Caco-2 (cell line): ENCODE measurements at regions not wholly inside any gene's neighbourhood (a gene's known extent, or its start where the extent isn't known, plus 50 kb on each side); places are given as distances from the start of the nearest gene placed in this dataset.

ENCODE experiments used
- BruUV-seq: library from RNA; stranded (reverse); fragments of 400-500 nt; replicated peaks from 2 replicates; lab custom pipeline; 2021; lab: Mats Ljungman, UMichigan
- CTCF ChIA-PET: fragments of 300-600 bp; sonication (Branson Sonifier 250); formaldehyde crosslinking; loops from one replicate; lab custom pipeline; 2022; ENCODE audit warnings: antibody characterized with exemption; lab: Charles Lee
- POLR2A ChIA-PET: fragments of 300-600 bp; sonication (Branson Sonifier 250); formaldehyde crosslinking; loops from one replicate; lab custom pipeline; 2022; ENCODE audit warnings: antibody characterized with exemption; lab: Charles Lee
- DNase-seq, 2 experiments: peaks; one replicate each; pipeline versions ENCODE4 v3.0.0 to v3.0.0-alpha.2; 2020 to 2022
- H3K27me3 ChIP-seq: replicated peaks from 2 replicates; pipeline ENCODE4 v1.6.0; 2011; ENCODE audit warnings: low read length; ENCODE audit not compliant: control insufficient read depth, insufficient read depth
- H3K36me3 ChIP-seq: 2 replicates; pipeline ENCODE4 v1.5.1; 2011; ENCODE audit warnings: low read length; ENCODE audit not compliant: control insufficient read depth, insufficient read depth
- H3K4me1 ChIP-seq: fragments of 250-450 bp; sonication (Bioruptor Pico); 2 replicates; pipeline ENCODE4 v1.5.1; 2020; ENCODE audit warnings: mild to moderate bottlenecking
- H3K4me3 ChIP-seq: 2 replicates; pipeline ENCODE4 v1.5.1; 2011; ENCODE audit warnings: low read depth, mild to moderate bottlenecking, control low read depth, low read length
- H3K9me3 ChIP-seq: fragments of 250-450 bp; sonication (Bioruptor Pico); 2 replicates; pipeline ENCODE4 v1.5.1; 2020; ENCODE audit warnings: mild to moderate bottlenecking, moderate library complexity
- H3K27ac Mint-ChIP-seq: one replicate; pipeline ENCODE4 v1.8.0; 2022; ENCODE audit warnings: mixed read lengths; ENCODE audit not compliant: unreplicated experiment
- H3K27me3 Mint-ChIP-seq: one replicate; pipeline ENCODE4 v1.8.0; 2022; ENCODE audit warnings: mixed read lengths; ENCODE audit not compliant: insufficient read depth, unreplicated experiment
- H3K36me3 Mint-ChIP-seq: one replicate; pipeline ENCODE4 v1.8.0; 2022; ENCODE audit warnings: mild to moderate bottlenecking, mixed read lengths; ENCODE audit not compliant: insufficient read depth, unreplicated experiment
- H3K4me1 Mint-ChIP-seq: one replicate; pipeline ENCODE4 v1.8.0; 2022; ENCODE audit warnings: low read depth, mixed read lengths; ENCODE audit not compliant: unreplicated experiment
- H3K4me3 Mint-ChIP-seq: one replicate; pipeline ENCODE4 v1.8.0; 2022; ENCODE audit warnings: mild to moderate bottlenecking, moderate library complexity, mixed read lengths; ENCODE audit not compliant: unreplicated experiment
- H3K9me3 Mint-ChIP-seq: one replicate; pipeline ENCODE4 v1.8.0; 2022; ENCODE audit warnings: mixed read lengths; ENCODE audit not compliant: unreplicated experiment
- CTCF ChIP-seq, 2 experiments: fragments of 200-600 bp in 1 of 2; IDR thresholded peaks; 1 replicate in 1 of 2; 2 replicates in 1 of 2; pipeline versions ENCODE4 v1.5.1 to v1.8.0; 2011 to 2022; ENCODE audit warnings: antibody characterized with exemption in 1 of 2, control low read depth in 1 of 2, inconsistent platforms in 1 of 2, low read depth in 1 of 2, low read length in 1 of 2, mild to moderate bottlenecking in 1 of 2, moderate library complexity in 1 of 2; ENCODE audit not compliant: insufficient read depth in 1 of 2, severe bottlenecking in 1 of 2, unreplicated experiment in 1 of 2
- intact Hi-C: fragments of 100-400 bp; cut with micrococcal nuclease; formaldehyde crosslinking; loops from one replicate; pipeline ENCODE4 v1.10.0; 2022; ENCODE audit not compliant: unreplicated experiment

GRCh38 chr12:24591715-24592440 lies 357.0 kb downstream of the BCAT1 start:
- Mint-ChIP-seq H3K27me3 (no peaks in the 10 kb centered on the region), H3K27ac (no peak overlapping the region), H3K4me3 (no peak overlapping the region), H3K36me3 (no peaks in the 10 kb centered on the region), H3K4me1 (peaks cover 5% of the 10 kb centered on the region), H3K9me3 (no peaks in the 10 kb centered on the region)
- TF ChIP-seq CTCF (IDR thresholded peaks at IDR 0.05; ENCODE audit: insufficient read depth in 1 of 2, low read depth in 1 of 2, low read length in 1 of 2, severe bottlenecking in 1 of 2, unreplicated experiment in 1 of 2), result no peak
- Histone ChIP-seq H3K36me3 (no peaks in the 10 kb centered on the region), H3K4me1 (peaks cover 7% of the 10 kb centered on the region), H3K27me3 (no peaks in the 10 kb centered on the region), H3K9me3 (no peaks in the 10 kb centered on the region), H3K4me3 (no peak overlapping the region)
- intact Hi-C loops, result loop anchor here (10.0 kb wide), 1 partner anchor 227 kb away; no protein-coding TSS in a partner anchor
- CTCF ChIA-PET, result interaction anchor here (0.5 kb wide), 1 partner anchor 1870 kb away, joined by 3 read pairs; no protein-coding TSS in a partner anchor
- POLR2A ChIA-PET, result no interaction called here
- no peak for DNase-seq
- BruUV-seq, result no TSS peak

- no peaks in the 10 kb centered on the region for H3K36me3 Mint-ChIP-seq
- H3K27ac Mint-ChIP-seq, result no peak overlapping the region
- CTCF ChIA-PET, result no interaction called here
- BruUV-seq, result no TSS peak
- no peaks in the 10 kb centered on the region for H3K9me3 Mint-ChIP-seq
- POLR2A ChIA-PET, result no interaction called here
- peaks cover 7% of the 10 kb centered on the region; the same call in 1 of the 2 replicates for H3K4me1 ChIP-seq
- DNase-seq, result no peak
- H3K4me1 Mint-ChIP-seq, result no peaks in the 10 kb centered on the region
- H3K27me3 Mint-ChIP-seq, result no peaks in the 10 kb centered on the region
- intact Hi-C loops, result loop anchor here (10.0 kb wide), 1 partner anchor 226 kb away; no protein-coding TSS in a partner anchor
- H3K4me3 ChIP-seq, result no peak overlapping the region
- H3K36me3 ChIP-seq, result no peaks in the 10 kb centered on the region
- no peaks in the 10 kb centered on the region for H3K27me3 ChIP-seq
- no peaks in the 10 kb centered on the region for H3K9me3 ChIP-seq
- no peak for TF ChIP-seq CTCF (IDR thresholded peaks at IDR 0.05; ENCODE audit: insufficient read depth in 1 of 2, low read depth in 1 of 2, low read length in 1 of 2, severe bottlenecking in 1 of 2, unreplicated experiment in 1 of 2)
- no peak overlapping the region for H3K4me3 Mint-ChIP-seq
Observed at GRCh38 chr12:24591079-24591626, 357.7 kb downstream of the BCAT1 start.

GRCh38 chr12:24586293-24586692 lies 362.6 kb downstream of the BCAT1 start:
- no peaks in the 10 kb centered on the region for H3K27me3 Mint-ChIP-seq
- no peak overlapping the region for H3K27ac Mint-ChIP-seq
- H3K9me3 Mint-ChIP-seq, result peaks cover 20% of the 10 kb centered on the region
- intact Hi-C loops, result no loop called here
- no peaks in the 10 kb centered on the region for H3K9me3 ChIP-seq
- no TSS peak for BruUV-seq
- POLR2A ChIA-PET, result no interaction called here
- CTCF ChIA-PET, result no interaction called here
- DNase-seq, result no peak
- no peak for TF ChIP-seq CTCF (IDR thresholded peaks at IDR 0.05; ENCODE audit: insufficient read depth in 1 of 2, low read depth in 1 of 2, low read length in 1 of 2, severe bottlenecking in 1 of 2, unreplicated experiment in 1 of 2)
- no peaks in the 10 kb centered on the region for H3K36me3 ChIP-seq
- no peaks in the 10 kb centered on the region for H3K27me3 ChIP-seq
- no peak overlapping the region for H3K4me3 ChIP-seq
- H3K4me1 ChIP-seq, result peaks cover 7% of the 10 kb centered on the region; the same call in 1 of the 2 replicates
- H3K4me1 Mint-ChIP-seq, result no peaks in the 10 kb centered on the region
- H3K4me3 Mint-ChIP-seq, result no peak overlapping the region
- no peaks in the 10 kb centered on the region for H3K36me3 Mint-ChIP-seq
